ENCODE measurements at regions not wholly inside any gene's neighbourhood (a gene's known extent, or its start where the extent isn't known, plus 50 kb on each side); places are given as distances from the start of the nearest gene placed in this dataset.
"Not testable (repeated sequence)": the region's sequence is repeated elsewhere in the genome, so short reads cannot be mapped to it uniquely, and the experiment has no call there.

- DNase-seq; H3K27me3 ChIP-seq; H3K4me1 ChIP-seq; H3K4me3 ChIP-seq; H3K36me3 ChIP-seq; H3K27ac ChIP-seq; H3K9me3 ChIP-seq; ATAC-seq; intact Hi-C loops (cut with DNase I): not testable (repeated sequence)
- WGBS, 4 donors = 33 to 42% (median 41%) methylated on average over 3 of the region's 3 CpGs
These were observed 290.1 kb downstream of the ZNF716 start for GRCh38 chr7:57740126-57740525.

GRCh38 chr7:57769131-57769530 lies 319.2 kb downstream of the ZNF716 start:
- WGBS, 4 donors = 75 to 85% (median 80%) methylated on average over 5 of the region's 5 CpGs
- no peaks in the 10 kb centered on the region for H3K4me1 ChIP-seq
- no peak for ATAC-seq
- no peak for TF ChIP-seq POLR2A (IDR thresholded peaks at IDR 0.05)
- no peak for TF ChIP-seq CTCF (IDR thresholded peaks at IDR 0.05)
- peaks cover 0 to 15% (median 0%) of the 10 kb centered on the region in 12 donors for H3K9me3 ChIP-seq
- no peak for DNase-seq
- no peaks in the 10 kb centered on the region for H3K36me3 ChIP-seq
- no peaks in the 10 kb centered on the region for H3K27me3 ChIP-seq
- H3K27ac ChIP-seq = no peak overlapping the region
- no peak overlapping the region for H3K4me3 ChIP-seq
- intact Hi-C loops (cut with DNase I) = no loop called here

GRCh38 chr7:57769958-57770357 lies 320.0 kb downstream of the ZNF716 start:
- peaks cover 0 to 15% (median 0%) of the 10 kb centered on the region in 12 donors for H3K9me3 ChIP-seq

GRCh38 chr7:57772126-57772924 lies 322.3 kb downstream of the ZNF716 start:
- Histone ChIP-seq H3K27me3 (no peaks in the 10 kb centered on the region), H3K4me1 (no peaks in the 10 kb centered on the region), H3K27ac (no peak overlapping the region), H3K4me3 (no peak overlapping the region), H3K36me3 (no peaks in the 10 kb centered on the region), H3K9me3 (peaks cover 0 to 7% (median 0%) of the 10 kb centered on the region in 12 donors)
- no peak for ATAC-seq
- DNase-seq = no peak
- WGBS, 4 donors = 80 to 86% (median 85%) methylated on average over 42 of the region's 42 CpGs
- no peak for TF ChIP-seq CTCF (IDR thresholded peaks at IDR 0.05)
- TF ChIP-seq POLR2A (IDR thresholded peaks at IDR 0.05) = no peak
- intact Hi-C loops (cut with DNase I) = no loop called here

More at GRCh38 chr7:57769958-57770357, 320.0 kb downstream of the ZNF716 start:
- ATAC-seq (no peak), DNase-seq (no peak)
- no peaks in the 10 kb centered on the region for H3K27me3 ChIP-seq
- intact Hi-C loops (cut with DNase I) = no loop called here
- 60 to 82% (median 68%) methylated on average over 5 to 24 of the region's 24 CpGs for WGBS, 4 donors
- no peaks in the 10 kb centered on the region for H3K36me3 ChIP-seq
- H3K27ac ChIP-seq = no peak overlapping the region
- no peak overlapping the region for H3K4me3 ChIP-seq
- no peaks in the 10 kb centered on the region for H3K4me1 ChIP-seq
- no peak for TF ChIP-seq POLR2A (IDR thresholded peaks at IDR 0.05)
- no peak for TF ChIP-seq CTCF (IDR thresholded peaks at IDR 0.05)

All from heart left ventricle (tissue), 16 donors.